ENCODE measurements at regions not wholly inside any gene's neighbourhood (a gene's known extent, or its start where the extent isn't known, plus 50 kb on each side); places are given as distances from the start of the nearest gene placed in this dataset.

DNA sequence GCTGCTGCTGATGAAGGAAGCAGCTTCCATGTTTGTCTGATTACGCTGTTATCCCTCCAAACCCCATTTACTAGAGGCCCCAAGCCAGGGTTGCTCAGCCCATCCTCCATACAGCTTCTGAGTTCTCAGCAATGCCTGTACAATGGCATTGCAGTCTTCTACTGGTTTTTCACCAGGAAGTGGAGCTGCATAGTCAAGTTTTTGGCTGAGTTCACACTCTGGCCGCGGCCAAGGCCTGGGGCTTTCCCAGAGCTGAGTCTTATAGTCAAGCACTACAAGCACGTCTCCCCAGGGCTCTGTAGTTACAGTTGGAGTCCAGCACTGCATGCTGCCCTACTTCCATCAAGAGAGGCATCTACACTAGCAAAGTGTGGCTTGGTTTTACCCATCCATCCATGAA is 182.5 kb downstream of the POU4F1 start:
- DNase-seq = no peak

DNA sequence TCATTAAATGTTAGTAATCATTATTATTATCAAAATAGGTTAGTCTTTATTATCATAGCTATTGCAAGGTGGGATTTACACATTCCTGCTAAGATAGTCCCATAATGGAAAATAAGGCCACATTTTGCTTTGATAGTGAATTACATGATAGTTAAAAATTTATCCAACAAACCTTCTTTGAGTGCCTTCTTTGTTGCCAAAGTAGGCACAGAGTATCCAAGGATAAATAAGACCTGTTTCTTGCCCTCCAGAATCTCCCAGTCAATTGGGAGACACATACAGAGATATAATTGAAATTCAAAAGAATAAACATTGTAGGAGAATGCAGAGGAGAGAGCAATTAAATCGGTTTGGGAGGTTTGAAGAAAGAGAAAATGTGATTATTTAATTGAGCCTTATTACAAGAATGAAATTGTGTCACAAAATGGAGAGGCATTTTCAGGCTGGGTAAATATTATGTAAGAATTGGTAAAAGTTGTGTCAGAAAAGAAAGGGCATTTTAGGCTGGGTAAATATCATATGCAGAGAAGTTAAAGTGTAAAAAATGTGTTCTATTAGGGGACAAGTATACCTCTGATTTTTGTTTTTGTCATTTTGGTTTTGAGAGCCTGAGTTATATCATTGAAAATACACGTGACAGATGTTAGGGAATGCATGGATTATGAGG is 189.3 kb downstream of the POU4F1 start:
- no peak for DNase-seq

DNA sequence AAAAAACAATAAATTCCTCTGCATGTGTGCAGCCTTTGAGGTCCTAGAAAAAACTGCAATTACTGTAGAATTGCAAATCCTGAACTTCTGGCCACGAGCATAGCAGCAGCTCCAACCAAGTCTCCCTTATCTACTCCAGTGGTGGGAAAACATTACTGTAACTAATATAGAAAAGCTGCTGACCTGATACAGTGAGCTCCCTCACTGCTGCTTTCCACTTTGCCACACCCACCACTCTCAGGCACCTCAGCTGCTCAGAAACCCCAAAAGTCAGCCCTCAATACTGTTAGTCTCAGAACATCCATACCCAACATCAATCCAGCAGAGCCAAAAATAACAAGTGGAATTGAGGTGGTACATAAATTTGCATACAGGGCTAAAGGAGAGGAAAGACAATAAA is 192.5 kb downstream of the POU4F1 start:
- DNase-seq = no peak

DNA sequence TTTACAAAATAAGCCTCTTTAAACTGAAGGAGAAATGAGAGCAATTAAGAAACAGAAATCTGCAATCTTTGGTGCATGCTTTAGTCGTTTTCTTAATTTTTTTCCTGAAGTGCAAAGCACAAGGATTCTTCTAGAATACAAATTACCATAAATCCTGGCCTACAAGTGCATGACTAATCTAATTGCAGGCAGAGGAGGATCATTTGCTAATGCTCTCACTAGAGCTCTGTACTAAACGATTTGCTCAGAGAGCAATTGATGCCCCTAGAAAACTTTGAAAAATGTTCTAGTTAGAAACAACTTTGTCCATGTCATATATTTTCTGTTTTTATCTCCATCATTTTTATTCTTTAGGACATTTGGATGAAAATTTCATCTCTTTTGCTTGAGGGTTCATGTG is 193.2 kb downstream of the POU4F1 start:
- no peak for DNase-seq

DNA sequence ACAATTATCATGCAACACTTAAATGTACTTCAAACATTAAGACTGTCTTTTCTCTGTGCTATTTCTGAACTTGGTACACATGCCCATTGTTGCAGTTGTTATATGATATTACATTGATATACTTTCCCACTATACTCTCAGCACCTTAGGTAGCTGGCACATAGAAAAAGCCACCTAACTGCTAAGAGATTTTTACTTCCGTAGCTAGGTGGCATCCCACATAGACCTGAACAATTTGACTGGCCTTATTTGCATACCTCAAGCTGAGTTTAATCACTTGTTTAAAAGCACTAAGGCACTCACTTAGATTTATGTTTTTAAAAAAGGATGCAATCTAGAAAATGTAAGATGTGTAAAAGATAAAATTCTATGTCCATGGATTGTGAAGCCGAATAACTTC is 194.2 kb downstream of the POU4F1 start:
- DNase-seq = no peak

DNA sequence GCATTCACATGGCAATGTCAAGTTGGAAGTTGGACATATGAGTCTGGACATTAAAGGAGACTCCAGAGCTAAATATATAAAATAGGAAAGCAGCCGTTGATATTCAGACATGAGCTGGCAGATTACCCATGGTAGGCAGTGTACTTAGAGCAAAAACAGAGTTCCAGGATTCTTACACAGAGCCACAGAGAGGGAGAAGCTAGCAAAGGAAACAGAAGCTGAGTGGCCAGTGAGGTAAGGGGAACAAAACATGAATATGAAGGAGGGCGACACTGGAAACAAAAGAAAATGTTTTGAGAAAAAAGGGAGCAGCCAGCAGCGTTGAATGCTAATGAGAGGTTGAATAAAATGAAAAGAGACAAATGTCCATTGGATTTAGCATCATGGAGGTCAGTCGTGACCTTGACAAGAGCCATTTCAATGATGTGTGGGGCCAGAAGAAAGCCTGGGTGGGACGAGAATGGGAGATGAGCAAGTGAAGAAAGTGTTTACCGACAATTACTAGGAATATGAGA is 198.4 kb downstream of the POU4F1 start:
- no peak for DNase-seq

DNA sequence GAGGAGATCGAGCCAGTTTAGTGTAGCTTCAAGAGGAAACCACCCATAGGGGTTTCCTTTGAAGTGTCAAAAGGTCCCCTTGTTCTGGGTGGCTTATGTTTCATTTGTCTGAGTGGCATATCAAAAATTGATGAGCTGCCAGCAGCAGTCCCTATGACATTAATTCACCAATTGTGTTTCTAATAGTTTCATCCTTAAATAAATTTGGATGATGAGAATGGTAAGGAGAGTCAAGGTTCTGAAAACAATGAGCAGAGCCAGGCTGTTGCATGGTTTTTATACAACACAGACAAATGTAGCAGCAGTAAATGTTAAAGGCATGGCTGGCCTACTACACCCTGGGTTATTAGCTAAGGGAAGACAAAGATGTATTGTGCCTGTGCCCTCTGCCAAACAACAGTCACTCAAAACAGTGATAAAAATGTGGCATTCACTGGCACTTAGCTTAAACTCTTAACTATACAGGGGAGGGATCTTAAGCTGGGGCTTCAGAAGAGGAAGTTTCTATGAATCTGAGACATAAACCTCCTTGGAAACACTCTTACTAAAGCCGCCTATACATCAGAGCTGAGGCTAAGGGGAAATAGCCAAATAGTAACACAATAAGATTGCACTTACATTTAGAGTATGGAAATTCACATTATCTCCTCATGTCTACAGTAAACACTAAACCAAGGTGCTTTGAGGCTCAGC is 200.5 kb downstream of the POU4F1 start:
- no peak for DNase-seq

DNA sequence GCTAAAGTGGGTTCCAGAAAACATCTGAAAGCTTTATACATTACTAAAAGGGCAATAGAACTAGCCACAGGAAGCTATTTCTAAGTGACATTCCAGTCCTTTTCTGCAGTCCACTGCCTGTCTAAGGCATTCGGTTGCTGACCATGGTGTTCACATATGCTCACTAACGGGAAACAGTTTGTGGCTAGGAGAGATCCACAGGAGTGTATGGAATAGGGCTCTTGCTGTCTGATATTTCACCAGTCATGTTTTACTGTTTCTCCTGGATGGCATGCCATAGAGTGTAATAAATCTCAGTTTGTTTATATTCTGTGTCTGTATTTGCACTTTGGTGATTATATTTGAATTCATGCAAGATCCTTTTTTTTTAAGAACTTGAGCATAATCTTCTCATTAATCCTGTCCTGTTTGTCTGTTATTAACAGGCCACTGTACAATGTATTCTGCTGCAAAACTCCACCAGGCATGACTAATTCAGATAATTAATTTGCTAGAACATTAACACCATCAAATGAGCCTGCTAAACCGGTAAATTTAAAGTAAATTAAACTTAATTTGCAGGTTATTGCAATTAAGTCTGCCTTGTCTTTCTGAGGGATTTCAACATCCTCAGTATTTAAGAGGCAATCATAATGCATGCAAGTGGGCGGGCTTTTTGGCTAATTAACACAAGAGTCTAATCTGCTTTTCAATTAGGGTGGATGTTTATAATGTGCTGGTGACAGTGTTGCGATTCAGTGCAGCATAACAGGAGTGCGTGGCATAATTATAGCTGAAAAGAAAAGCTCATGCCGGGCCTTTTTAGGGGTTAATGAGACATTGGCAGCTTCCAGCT is 201.3 kb downstream of the POU4F1 start:
- DNase-seq = no peak

DNA sequence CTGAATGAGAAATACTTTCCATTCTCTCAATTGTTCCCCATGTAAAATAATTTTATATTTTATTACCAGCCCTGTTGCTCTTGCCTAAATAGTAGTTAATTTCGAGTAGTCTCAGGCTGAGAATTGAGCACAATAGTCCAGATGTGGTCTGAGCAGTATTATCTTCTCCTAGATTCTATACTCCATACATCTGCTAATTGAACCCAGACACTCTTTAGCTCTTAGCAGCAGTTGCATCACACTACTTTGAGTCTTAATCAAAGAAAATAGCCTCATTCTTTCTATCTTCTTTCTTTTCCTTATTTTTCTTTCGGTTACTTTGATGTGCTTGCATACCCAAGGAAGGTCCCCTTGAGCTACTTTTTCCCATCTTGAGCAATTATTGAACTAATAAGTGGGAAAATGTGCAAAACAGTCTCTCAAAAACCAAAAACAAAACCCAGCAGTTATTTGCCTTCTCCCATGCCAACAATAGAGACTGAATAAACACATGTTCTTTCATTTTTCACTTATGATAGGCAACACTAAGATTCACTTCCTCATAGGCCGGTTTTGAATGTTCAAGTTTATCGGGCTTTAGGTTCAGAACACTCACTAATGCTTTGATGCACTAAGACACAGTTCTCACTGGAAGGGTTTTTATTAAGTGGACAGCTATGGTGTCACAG is 204.5 kb downstream of the POU4F1 start:
- DNase-seq = no peak

DNA sequence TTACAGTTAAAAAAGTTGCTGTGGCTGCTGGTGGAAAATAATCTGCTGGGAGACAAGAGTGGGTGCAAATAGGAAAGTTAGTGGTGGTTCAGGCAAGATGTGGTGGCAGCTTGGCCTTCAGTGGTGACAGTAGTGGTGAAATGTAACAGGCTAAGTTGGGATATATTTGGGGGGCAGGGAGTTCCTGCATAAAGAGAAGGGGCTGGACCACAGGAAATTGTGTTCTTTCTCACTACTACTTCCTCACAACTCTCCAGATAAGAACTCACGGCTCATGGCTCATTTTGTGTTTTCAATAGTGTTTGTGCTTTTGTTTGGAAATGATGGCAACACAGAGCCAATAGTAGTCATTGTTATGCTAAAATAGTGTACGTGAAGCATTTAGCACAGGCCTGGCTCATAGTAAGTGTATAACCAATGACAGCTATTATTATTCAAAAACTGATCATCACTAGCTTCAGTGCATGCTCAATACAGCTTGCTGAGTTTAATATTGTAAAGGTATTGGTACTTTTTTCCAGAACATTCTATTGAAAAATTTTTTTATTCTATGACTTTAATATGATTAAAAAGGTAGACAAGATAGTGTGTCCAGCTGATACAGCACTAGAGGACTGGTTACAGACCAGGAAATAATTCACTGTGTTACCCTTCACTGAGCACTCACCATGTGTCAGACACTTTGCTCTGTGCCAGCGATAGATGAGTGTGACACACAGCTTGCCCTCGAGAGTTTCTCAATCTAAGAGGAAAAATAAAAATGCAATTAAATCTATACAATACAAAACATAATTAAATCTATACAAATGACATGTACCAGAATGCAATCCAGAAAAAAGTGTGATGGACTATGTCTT is 209.8 kb downstream of the POU4F1 start:
- no peak for DNase-seq

DNA sequence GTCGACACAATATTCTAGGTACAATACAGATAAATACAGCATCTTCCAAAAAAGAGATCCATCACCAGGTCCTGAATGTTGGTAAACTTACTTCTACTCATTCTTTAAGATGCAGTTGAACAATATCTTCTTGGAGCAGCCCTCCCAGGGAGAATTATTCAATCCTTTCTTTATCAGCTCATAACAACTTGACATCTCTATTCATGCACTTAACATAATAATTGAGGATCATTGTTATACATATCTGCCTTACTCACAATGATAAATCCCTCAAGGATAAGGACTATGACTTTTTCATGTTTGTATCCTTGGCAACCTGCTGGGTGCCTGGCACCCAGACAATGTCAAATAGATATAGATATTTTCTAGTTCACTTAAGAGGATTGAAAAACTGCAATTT is 219.5 kb downstream of the POU4F1 start:
- DNase-seq = no peak

DNA sequence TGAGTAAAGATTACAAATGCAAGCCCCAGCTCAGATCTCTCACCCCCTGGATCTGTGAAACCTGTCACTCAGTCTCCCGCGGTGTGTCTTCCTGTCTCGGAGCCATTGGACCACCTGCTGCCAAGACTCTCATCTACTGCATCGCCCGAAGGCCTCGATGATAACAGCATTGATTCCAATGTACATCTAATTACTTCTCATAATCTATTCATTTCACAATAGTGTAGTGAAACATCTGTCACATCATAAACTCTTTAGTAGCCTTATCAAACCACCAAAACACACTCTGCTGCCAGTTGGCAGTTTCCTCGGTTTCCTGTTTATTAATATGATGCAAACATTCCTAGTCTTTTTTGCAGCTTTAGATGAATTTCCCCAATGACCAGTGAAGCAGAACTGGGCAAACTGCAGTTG is 220.3 kb downstream of the POU4F1 start:
- DNase-seq = peak; percentile 62

DNA sequence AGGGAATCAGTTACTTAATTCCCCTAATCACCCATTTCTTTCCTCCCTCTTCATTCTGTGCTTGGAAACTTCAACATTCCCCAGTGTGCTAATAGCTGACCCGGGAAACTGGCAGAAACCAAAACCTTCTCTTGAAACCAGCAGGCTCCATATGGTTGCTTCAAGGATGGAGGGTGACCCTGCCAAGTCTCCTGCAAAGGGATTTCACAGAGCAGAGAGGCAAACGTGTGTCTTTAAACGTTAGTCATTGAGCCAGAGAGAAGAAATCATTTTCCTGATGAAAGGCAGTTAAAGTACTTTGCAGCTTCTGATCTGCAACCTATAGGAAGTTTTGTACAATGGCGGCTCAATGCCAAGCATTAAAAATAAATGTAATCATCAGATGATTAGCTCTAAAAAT is 220.9 kb downstream of the POU4F1 start:
- DNase-seq = peak; percentile 34

DNA sequence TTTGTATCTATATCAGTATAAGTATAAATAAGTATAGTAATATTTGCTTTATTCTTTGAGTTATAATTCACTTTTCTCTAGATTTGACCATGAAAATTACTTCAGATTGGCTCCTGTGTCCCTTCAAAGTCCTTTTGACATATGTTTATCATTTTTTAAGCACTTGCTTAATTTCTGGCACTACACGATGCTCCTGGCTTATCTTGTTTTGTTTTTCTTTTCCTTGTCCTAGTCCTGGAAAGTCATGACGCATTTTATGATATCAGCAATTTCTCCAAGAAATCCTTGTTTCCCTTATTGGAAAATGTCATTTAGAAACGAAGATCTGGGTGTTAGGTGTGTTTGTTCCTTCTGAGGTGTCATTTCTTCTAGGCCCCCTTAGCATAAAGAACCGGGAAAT is 226.5 kb downstream of the POU4F1 start:
- DNase-seq = no peak

DNA sequence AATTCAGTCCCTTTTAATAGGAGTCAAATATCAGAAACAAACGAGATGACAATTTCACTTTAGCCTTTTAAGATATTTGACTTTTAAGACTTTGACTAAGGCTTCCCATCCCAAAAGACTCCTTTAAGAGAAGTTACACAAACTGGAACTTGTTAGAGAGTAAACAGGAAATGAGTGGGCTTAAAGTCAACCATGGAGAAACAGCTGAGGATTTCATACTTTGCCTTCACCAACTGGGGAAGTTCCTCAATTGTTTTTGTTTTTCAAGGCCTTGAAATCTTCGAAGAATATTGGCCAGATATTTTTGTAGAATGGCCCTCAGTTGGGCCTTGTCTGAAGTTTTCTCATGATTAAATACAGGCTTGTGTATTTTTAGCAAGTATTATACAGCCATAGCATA is 227.3 kb downstream of the POU4F1 start:
- DNase-seq = no peak

DNA sequence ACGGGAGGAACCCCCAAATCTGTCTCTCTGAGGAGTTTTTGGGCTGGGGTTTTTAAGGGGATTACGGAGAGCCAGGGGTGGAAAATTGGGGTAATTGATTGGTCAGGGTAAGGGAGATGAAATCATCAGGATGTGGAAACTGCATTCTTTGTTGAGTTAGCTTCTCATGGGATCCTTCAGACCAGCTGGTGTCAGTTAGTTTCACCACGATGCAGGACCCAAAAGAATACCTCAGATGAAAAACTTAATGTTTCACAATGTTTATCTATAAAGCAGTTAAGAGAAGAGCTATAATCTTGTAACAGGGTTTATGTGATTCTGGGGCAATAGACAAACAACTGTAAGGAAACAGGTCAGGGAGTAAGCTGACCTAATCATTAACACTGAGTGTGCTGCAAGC is 230.8 kb downstream of the POU4F1 start:
- no peak for DNase-seq

DNA sequence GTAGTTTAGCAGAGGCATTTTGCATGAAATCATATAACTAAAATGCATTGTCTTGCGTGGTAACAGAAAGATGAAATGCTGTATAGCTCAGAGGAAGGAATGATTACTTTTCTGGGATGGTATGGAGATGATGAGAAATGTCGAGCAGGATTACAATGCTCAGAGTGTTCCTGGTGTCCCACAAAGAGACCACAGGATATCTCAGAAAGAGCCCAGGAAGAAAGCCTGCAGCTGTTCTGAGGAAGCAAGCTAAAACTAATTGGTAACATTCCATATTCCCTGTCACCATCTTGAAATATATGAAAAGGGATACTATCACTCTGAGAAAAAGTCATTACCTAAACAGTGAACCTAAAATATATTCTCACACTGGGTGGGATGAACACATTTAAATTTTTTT is 233.1 kb downstream of the POU4F1 start:
- DNase-seq = no peak

DNA sequence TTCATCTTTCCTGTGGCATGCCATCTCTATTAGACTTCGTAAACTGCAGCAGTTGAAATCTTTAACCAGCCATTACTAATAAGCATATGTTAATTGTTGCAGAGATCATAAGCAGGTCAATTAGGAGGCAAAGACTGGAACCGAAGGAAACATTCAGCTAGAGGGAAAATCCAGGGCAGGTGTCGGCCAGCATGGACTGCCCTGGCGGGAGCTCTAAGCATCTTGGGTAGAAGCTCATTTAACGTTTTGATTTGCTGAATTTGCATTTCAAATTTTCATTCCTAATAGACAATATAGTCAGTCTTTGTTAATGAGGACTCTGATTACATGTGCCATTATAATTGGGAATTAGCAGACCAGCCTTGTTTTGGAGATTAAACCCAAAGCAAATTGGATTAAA is 238.6 kb downstream of the POU4F1 start:
- no peak for DNase-seq

DNA sequence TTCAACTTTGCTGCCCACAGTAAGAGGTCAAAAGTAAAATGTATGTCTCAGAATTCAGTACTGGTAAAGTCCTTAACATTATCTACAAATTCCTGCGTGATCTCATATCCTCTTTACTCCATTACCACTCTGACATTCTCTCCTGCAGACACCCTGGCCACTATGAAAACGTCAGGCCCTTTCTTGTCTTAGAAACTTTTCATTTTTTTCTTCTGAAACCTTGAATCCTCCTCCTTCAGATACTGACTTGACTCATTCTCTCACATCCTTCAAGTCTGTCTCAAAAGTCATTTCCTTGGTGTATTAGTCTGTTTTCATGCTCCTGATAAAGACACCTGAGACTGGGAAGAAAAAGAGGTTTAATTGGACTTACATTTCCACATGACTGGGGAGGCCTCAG is 262.3 kb downstream of the POU4F1 start:
- no peak for DNase-seq

DNA sequence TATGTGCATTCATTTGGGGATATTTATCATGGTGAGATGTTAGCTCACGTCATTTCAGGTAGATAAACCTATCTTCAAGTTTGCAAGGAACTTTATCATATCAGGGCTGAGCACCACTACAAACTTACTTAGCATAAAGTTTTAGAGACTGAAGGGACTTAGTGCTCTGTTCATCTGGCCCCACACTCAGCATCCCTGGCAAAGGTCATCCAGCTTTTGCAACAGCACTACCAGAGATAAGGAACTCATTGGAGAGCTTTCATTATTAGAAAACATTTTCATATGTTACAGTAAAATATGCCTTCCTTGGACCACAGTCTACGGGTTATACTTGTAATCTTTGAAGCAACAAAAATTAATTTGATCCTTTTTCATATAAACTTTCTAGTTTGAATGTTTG is 263.4 kb downstream of the POU4F1 start:
- DNase-seq = no peak

DNA sequence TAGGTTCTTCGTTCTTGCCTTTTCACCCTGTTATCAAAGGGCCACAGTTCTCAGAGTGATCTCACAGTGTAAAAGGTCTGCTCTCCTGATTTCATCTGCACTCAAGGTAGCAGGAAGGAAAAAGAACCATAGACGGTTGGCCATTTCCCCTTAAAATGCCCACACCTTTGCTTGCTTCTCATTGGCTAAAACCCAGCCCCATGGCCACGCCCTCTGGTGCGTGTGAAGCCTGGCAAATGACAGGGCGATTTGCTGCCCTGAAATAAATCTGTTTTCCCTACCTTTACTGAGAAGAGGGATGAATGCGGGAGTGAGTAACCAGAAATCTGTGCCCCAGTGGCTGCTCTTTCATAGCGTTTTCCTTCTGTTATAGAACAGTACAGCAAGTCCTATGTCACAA is 269.3 kb downstream of the POU4F1 start:
- no peak for DNase-seq

DNA sequence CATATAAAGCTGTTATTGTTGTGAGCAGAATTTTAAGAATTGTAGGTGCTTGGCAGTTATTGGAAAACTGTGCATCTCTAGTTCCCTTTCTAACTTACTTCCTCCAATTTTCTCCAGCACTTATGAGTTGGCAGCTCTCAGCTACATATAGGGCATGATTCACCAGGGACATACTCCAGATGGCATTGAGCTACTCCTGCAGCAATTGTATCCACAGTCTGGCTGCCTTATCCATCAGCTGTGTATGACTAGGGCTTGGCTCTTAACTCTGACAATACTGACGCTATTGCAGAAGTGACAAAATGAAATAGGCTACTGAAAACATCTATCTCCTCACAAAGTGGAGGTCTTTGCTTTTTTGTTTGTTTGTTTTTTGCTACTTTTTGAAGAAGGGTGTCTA is 276.7 kb downstream of the POU4F1 start:
- DNase-seq = peak; percentile 66

All from NCI-H1694 (cell line).